ENCODE measurements at regions not wholly inside any gene's neighbourhood (a gene's known extent, or its start where the extent isn't known, plus 50 kb on each side); places are given as distances from the start of the nearest gene placed in this dataset.
"Not testable (repeated sequence)": the region's sequence is repeated elsewhere in the genome, so short reads cannot be mapped to it uniquely, and the experiment has no call there.

- DNase-seq = no peak
Measured at GRCh38 chr16:64088838-64089237, 1033.0 kb downstream of the CDH11 start.

GRCh38 chr16:64085296-64085695 lies 1036.6 kb downstream of the CDH11 start:
- no peak for DNase-seq

- DNase-seq = no peak
Measured at GRCh38 chr16:64084706-64085105, 1037.2 kb downstream of the CDH11 start.

- DNase-seq = no peak
Measured at GRCh38 chr16:64083428-64084129, 1038.3 kb downstream of the CDH11 start.

- DNase-seq = no peak
Measured at GRCh38 chr16:64077242-64077641, 1044.6 kb downstream of the CDH11 start.

- DNase-seq = no peak
Measured at GRCh38 chr16:64074706-64075105, 1047.2 kb downstream of the CDH11 start.

GRCh38 chr16:64072131-64072730 lies 1049.6 kb downstream of the CDH11 start:
- not testable (repeated sequence) for DNase-seq

- no peak for DNase-seq
Measured at GRCh38 chr16:64065523-64065922, 1056.3 kb downstream of the CDH11 start.

- DNase-seq = no peak
Measured at GRCh38 chr16:64061621-64062020, 1060.2 kb downstream of the CDH11 start.

- DNase-seq = no peak
Measured at GRCh38 chr16:64060631-64061030, 1061.2 kb downstream of the CDH11 start.

GRCh38 chr16:64058685-64059084 lies 1063.2 kb downstream of the CDH11 start:
- no peak for DNase-seq

- peak; percentile 22 for DNase-seq
Measured at GRCh38 chr16:64051824-64052223, 1070.0 kb downstream of the CDH11 start.

GRCh38 chr16:64047878-64048277 lies 1074.0 kb downstream of the CDH11 start:
- no peak for DNase-seq

GRCh38 chr16:64047207-64047606 lies 1074.7 kb downstream of the CDH11 start:
- no peak for DNase-seq

- DNase-seq = no peak
Measured at GRCh38 chr16:64035337-64035736, 1086.5 kb downstream of the CDH11 start.

GRCh38 chr16:64019339-64019738 lies 1102.5 kb downstream of the CDH11 start:
- DNase-seq = no peak

- DNase-seq = no peak
Measured at GRCh38 chr16:64017796-64018195, 1104.1 kb downstream of the CDH11 start.

GRCh38 chr16:64013856-64014255 lies 1108.0 kb downstream of the CDH11 start:
- no peak for DNase-seq

- DNase-seq = no peak
Measured at GRCh38 chr16:64012166-64012565, 1109.7 kb downstream of the CDH11 start.

- DNase-seq = no peak
Measured at GRCh38 chr16:64011650-64012049, 1110.2 kb downstream of the CDH11 start.

- DNase-seq = no peak
Measured at GRCh38 chr16:64008131-64008530, 1113.7 kb downstream of the CDH11 start.

GRCh38 chr16:64004116-64004515 lies 1117.7 kb downstream of the CDH11 start:
- DNase-seq = no peak

GRCh38 chr16:63995025-63995424 lies 1126.8 kb downstream of the CDH11 start:
- no peak for DNase-seq

- no peak for DNase-seq
Measured at GRCh38 chr16:63983401-63983800, 1138.5 kb downstream of the CDH11 start.

GRCh38 chr16:63982741-63983140 lies 1139.1 kb downstream of the CDH11 start:
- no peak for DNase-seq
